Thyroid gland (tissue), 4 donors: ENCODE measurements at regions not wholly inside any gene's neighbourhood (a gene's known extent, or its start where the extent isn't known, plus 50 kb on each side); places are given as distances from the start of the nearest gene placed in this dataset.
"Not testable (repeated sequence)": the region's sequence is repeated elsewhere in the genome, so short reads cannot be mapped to it uniquely, and the experiment has no call there.

Experiments
- DNase-seq, 2 donors: peaks; one replicate each; pipeline ENCODE4 v3.0.0-alpha.2; 2019
- H3K27ac ChIP-seq, 3 donors: fragments of 200-600 bp; sonication (generic); 1 replicate in 2 of 3; 2 replicates in 1 of 3; pipeline ENCODE4 v1.5.1; 2016 to 2019; ENCODE audit warnings: mild to moderate bottlenecking in 1 of 3, moderate library complexity in 1 of 3
- H3K27me3 ChIP-seq: fragments of 200-600 bp; sonication (generic); one replicate; pipeline ENCODE4 v1.5.1; 2019
- H3K36me3 ChIP-seq, 2 donors: fragments of 200-600 bp; sonication (generic); one replicate each; pipeline ENCODE4 v1.5.1; 2016 to 2019
- H3K4me1 ChIP-seq, 2 donors: fragments of 200-600 bp; sonication (generic); one replicate each; pipeline ENCODE4 v1.5.1; 2017 to 2019
- H3K4me3 ChIP-seq, 3 donors: fragments of 200-600 bp; sonication (generic); replicated peaks in 1 of 3; 1 replicate in 2 of 3; 2 replicates in 1 of 3; pipeline ENCODE4 v1.5.1; 2016; ENCODE audit warnings: mild to moderate bottlenecking in 1 of 3
- H3K9me3 ChIP-seq: fragments of 200-600 bp; sonication (generic); one replicate; pipeline ENCODE4 v1.5.1; 2017
- CTCF ChIP-seq, 6 experiments: fragments of 200-600 bp in 3 of 6; fragments of 450-650 bp in 3 of 6; sonication (generic) in 3 of 6; IDR thresholded peaks; one replicate each; pipeline ENCODE4 v1.5.1; 2016 to 2019; ENCODE audit warnings: antibody characterized with exemption in 6 of 6, mild to moderate bottlenecking in 2 of 6, inconsistent platforms in 1 of 6, moderate library complexity in 1 of 6
- POLR2A ChIP-seq, 2 donors: fragments of 450-650 bp; IDR thresholded peaks; one replicate each; pipeline ENCODE4 v1.6.1; 2017; ENCODE audit warnings: antibody characterized with exemption in 2 of 2, mild to moderate bottlenecking in 2 of 2, moderate library complexity in 1 of 2
- WGBS, 2 donors: methylation state at CpG; one replicate each; pipeline ENCODE4 v1.1.5; 2017; 5-methylcytosine and 5-hydroxymethylcytosine counted together
- intact Hi-C: fragments of 100-400 bp; cut with DNase I; formaldehyde crosslinking; loops from one replicate; pipeline ENCODE4 v1.15.1; 2023

GRCh38 chr7:150000780-150001599 is 127.2 kb downstream of the ATP6V0E2 start:
- H3K36me3 ChIP-seq, intact Hi-C loops, H3K27ac ChIP-seq, H3K9me3 ChIP-seq, H3K27me3 ChIP-seq, H3K4me3 ChIP-seq, H3K4me1 ChIP-seq: not testable (repeated sequence)
- TF ChIP-seq CTCF (IDR thresholded peaks at IDR 0.05), result peak in 1 of 6 experiments; percentile 19
- peak; percentile 8 to 16 for DNase-seq
- WGBS, 2 donors, result 31 to 61% methylated on average over 8 to 17 of the region's 22 CpGs

- intact Hi-C loops, result no loop called here
- Histone ChIP-seq H3K4me3 (no peak overlapping the region), H3K36me3 (no peaks in the 10 kb centered on the region), H3K9me3 (no peaks in the 10 kb centered on the region), H3K27me3 (no peaks in the 10 kb centered on the region), H3K27ac (no peak overlapping the region), H3K4me1 (no peaks in the 10 kb centered on the region)
- 58 to 60% methylated on average over 4 of the region's 4 CpGs for WGBS, 2 donors
- TF ChIP-seq POLR2A (IDR thresholded peaks at IDR 0.05), result no peak
- no peak for TF ChIP-seq CTCF (IDR thresholded peaks at IDR 0.05)
- DNase-seq, result no peak
Observed at GRCh38 chr7:150003304-150003810, 129.6 kb downstream of the ATP6V0E2 start.

- H3K36me3 ChIP-seq, H3K4me1 ChIP-seq, DNase-seq, H3K9me3 ChIP-seq, H3K27ac ChIP-seq, H3K27me3 ChIP-seq, H3K4me3 ChIP-seq, intact Hi-C loops: not testable (repeated sequence)
- 90 to 95% methylated on average over 2 of the region's 2 CpGs for WGBS, 2 donors
Observed at GRCh38 chr7:150003973-150004372, 130.2 kb downstream of the ATP6V0E2 start.

- intact Hi-C loops, DNase-seq, H3K9me3 ChIP-seq: not testable (repeated sequence)
Observed at GRCh38 chr7:150004843-150005242, 131.1 kb downstream of the ATP6V0E2 start.

GRCh38 chr7:150009620-150010303 is 136.0 kb downstream of the ATP6V0E2 start:
- 56 to 75% methylated on average over 7 of the region's 9 CpGs for WGBS, 2 donors
- H3K4me3 ChIP-seq, H3K36me3 ChIP-seq, H3K27me3 ChIP-seq, DNase-seq, H3K4me1 ChIP-seq, H3K9me3 ChIP-seq, intact Hi-C loops, H3K27ac ChIP-seq: not testable (repeated sequence)

More at GRCh38 chr7:150004843-150005242, 131.1 kb downstream of the ATP6V0E2 start:
- not testable (repeated sequence) for H3K36me3 ChIP-seq, H3K27ac ChIP-seq, H3K27me3 ChIP-seq, H3K4me3 ChIP-seq, H3K4me1 ChIP-seq
- 90 to 97% methylated on average over 4 of the region's 4 CpGs for WGBS, 2 donors

- 91 to 98% methylated on average over 3 of the region's 3 CpGs for WGBS, 2 donors
- H3K27me3 ChIP-seq, result not testable (repeated sequence)
Observed at GRCh38 chr7:150016651-150017189, 143.0 kb downstream of the ATP6V0E2 start.

GRCh38 chr7:150020210-150020609 is 146.4 kb downstream of the ATP6V0E2 start:
- H3K4me1 ChIP-seq, DNase-seq, H3K4me3 ChIP-seq, H3K27me3 ChIP-seq, H3K27ac ChIP-seq, H3K36me3 ChIP-seq, H3K9me3 ChIP-seq, intact Hi-C loops: not testable (repeated sequence)
- 92 to 94% methylated on average over 3 of the region's 3 CpGs for WGBS, 2 donors

More at GRCh38 chr7:150016651-150017189, 143.0 kb downstream of the ATP6V0E2 start:
- H3K4me1 ChIP-seq, H3K27ac ChIP-seq, H3K4me3 ChIP-seq, H3K36me3 ChIP-seq, DNase-seq, H3K9me3 ChIP-seq, intact Hi-C loops: not testable (repeated sequence)

GRCh38 chr7:150024550-150025490 is 151.1 kb downstream of the ATP6V0E2 start:
- DNase-seq, H3K9me3 ChIP-seq, H3K27ac ChIP-seq, H3K4me3 ChIP-seq, H3K27me3 ChIP-seq, H3K4me1 ChIP-seq, intact Hi-C loops, H3K36me3 ChIP-seq: not testable (repeated sequence)
- 77 to 92% methylated on average over 4 to 6 of the region's 7 CpGs for WGBS, 2 donors

- H3K27ac ChIP-seq, H3K9me3 ChIP-seq, DNase-seq, H3K27me3 ChIP-seq, intact Hi-C loops, H3K4me3 ChIP-seq, H3K4me1 ChIP-seq, H3K36me3 ChIP-seq: not testable (repeated sequence)
- 84 to 91% methylated on average over 7 of the region's 7 CpGs for WGBS, 2 donors
Observed at GRCh38 chr7:150025802-150026201, 152.0 kb downstream of the ATP6V0E2 start.
